NAMALWA (cell line): ENCODE measurements at regions not wholly inside any gene's neighbourhood (a gene's known extent, or its start where the extent isn't known, plus 50 kb on each side); places are given as distances from the start of the nearest gene placed in this dataset.

ENCODE experiments used
- DNase-seq: peaks from one replicate; pipeline ENCODE4 v3.0.0-alpha.2; 2015; ENCODE audit warnings: low spot score

DNA sequence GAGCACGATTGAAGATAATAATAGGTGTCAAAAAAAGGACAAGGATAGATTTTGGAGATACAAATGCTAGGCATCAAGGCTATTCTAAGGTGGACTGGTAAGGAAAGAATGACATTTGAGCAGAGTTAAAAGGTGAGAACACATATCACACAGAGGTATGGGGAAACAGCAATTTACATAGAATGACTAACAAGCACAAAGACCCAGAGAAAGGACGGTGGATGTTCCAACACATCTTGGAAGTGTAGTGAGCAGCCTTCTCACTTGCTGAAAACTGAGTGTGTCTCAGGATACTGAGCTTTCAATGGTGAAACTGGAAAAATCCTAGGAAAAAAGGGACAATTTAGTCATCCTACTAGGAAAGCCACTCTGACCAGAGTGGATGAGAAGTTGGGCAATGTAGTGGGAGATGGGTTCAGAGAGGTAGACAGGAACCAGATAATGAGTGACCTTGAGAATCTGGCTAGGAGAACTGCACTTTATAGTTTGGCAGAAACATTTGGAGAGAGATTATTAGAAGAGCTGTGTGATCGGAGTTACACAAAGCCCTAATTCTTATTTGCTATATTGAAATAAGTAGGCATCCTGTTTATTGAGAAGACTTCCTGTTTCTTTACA lies 706.0 kb downstream of the KCNA4 start:
- no peak for DNase-seq

- no peak for DNase-seq
Observed at GRCh38 chr11:29309992-29310391, 706.8 kb downstream of the KCNA4 start.

- no peak for DNase-seq
Observed at GRCh38 chr11:29306527-29306926, 710.3 kb downstream of the KCNA4 start.

GRCh38 chr11:29305456-29306232 lies 711.2 kb downstream of the KCNA4 start:
- DNase-seq: no peak

DNA sequence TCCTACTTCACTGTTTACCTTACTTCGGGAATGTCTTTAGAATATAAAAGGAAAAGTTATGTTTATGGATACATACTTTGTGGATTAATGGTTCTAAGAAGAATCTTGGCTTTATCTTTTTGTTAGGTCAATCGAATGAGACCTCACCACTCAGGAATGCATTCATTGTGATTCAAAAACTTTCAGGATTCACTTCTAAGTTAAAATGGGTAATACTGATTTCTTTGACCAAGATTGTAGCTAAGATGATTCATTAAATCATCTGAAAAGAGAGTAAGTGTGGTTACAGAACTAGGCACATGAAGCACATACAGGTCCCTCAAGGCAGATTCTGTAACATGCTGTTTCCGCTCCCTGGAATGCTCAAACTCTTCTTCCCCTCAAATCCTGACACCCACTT lies 716.4 kb downstream of the KCNA4 start:
- DNase-seq: no peak

DNA sequence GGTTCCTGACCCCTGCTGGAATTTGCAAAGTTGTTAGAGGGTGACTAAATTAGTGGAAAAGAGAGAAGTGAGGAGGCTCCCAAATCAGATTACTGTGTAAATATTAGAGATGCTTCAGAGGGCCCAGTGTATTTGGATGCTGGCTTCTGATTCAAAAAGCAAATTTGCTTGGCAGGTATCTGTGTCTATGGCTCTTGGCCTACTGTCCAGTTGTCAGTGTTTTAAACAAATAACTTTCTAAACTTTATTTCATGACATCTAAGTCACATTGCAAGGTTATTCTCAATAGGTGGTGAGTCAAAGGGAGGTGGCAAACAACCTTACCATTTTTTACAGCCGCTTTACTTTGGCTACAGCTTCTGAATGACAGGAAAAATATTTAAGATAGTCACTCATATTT lies 720.1 kb downstream of the KCNA4 start:
- no peak for DNase-seq

DNA sequence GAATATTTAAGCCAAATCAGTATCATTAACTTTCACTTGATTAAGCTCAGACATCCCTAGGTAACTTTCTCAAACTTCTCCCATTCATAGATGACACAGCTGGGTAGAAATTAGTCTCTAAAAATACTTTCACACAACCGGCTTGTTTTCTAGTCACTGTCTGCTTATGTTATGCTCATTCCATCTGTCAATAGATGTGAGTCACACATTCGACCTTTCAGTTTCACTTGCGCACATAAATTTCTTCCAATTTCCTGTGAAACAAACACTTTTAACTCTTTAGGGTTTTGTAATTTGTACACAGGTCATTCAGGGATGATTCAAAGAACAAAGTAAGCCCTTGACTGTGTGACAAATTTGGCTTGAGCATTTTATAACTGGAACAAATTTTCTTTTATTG lies 723.0 kb downstream of the KCNA4 start:
- DNase-seq: no peak

DNA sequence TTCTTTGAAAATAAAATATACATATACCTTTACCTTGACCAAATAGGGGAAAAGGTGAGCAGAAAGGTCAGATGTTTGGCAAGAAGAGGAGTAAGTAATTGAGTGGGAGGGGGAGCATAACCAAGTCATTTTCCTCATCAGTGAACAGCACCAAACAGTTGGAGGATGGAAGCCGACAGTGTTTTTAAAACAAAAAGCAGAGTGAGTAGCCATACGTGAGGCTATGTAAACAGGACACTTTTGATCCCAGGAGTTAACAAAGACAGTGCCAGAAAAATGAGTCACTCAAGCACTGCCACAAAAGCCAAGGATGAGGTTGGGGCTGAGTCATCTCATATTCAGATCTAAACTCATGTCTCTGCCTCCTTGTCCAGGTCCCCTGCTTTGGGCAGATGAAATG lies 734.7 kb downstream of the KCNA4 start:
- DNase-seq: no peak

- DNase-seq: no peak
Observed at GRCh38 chr11:29281271-29281777, 735.5 kb downstream of the KCNA4 start.

DNA sequence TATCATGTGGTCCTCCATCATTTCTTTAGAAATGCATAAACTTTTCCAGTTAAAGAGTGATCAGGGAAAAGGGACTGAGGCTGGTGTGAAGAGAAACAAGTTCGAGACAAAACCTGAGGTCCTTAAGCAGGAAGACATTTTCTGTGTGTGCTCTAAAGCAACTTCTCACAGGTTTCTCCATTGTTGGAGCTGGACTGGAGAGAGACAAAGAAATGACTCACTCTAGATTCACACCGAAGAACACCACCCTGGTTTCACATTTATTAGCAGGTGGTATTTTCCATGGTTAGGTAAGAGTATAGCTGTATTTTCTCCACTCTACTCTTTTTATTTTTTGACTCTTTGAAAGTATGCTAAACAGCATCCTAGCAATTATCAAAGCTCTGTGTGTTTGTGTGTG lies 736.4 kb downstream of the KCNA4 start:
- DNase-seq: no peak

DNA sequence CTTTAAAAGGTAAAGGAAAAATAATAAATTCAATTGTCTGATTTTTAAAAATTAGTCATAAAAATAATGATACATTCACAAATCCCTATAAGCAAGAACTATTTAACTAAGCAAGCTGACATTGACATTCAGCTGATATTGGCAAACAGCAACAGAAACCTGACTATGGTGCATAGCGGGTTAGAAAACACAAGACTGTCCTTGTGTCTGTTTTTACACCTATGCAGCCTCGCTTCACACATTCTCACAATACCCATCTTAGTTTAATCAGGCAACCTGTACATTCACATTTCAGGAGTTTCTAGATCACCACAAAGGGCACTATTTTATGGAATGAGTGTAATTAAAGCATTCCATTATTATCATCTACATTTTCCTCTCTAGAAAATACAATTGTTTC lies 737.1 kb downstream of the KCNA4 start:
- no peak for DNase-seq

GRCh38 chr11:29272019-29272654 lies 744.7 kb downstream of the KCNA4 start:
- no peak for DNase-seq

- no peak for DNase-seq
Observed at GRCh38 chr11:29271616-29272015, 745.2 kb downstream of the KCNA4 start.

DNA sequence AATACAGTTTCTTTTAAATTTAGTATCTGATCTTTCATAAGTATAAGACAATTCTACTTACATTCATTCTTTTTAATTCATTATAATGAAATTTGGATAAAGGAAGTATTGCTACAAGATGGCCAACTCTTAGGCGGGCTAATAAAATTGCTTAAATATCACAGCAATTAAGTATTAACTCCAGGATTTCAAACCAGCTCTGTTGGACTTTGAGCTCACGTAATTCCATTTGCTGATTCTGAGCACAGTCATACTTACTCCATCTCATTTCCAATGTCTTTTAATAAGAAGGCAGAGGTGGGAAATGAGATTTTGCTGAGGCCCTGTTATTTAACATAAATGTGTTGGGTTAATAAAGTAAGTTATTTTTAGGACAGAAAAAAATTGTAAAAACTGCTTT lies 748.1 kb downstream of the KCNA4 start:
- no peak for DNase-seq

GRCh38 chr11:29265792-29266191 lies 751.0 kb downstream of the KCNA4 start:
- no peak for DNase-seq

DNA sequence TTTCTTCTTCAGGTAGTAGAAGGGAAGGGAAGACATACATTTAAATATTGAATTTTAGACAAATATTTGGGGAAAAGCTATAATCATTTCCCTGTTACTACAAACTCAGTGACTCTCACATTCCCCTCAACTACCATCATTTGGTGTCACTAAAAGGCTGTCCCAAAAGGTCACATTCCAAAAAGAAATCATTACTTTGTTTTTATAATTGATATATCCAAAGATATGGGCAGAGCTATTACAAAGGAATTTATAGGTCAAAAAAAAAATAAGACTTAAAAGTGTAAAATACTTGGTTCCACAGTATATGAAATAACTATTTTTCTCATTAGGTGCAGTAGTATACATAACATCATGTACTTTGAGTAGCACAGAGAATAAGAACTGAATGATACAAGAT lies 751.4 kb downstream of the KCNA4 start:
- DNase-seq: no peak

- no peak for DNase-seq
Observed at GRCh38 chr11:29263971-29264682, 752.7 kb downstream of the KCNA4 start.

- no peak for DNase-seq
Observed at GRCh38 chr11:29261831-29262230, 755.0 kb downstream of the KCNA4 start.

DNA sequence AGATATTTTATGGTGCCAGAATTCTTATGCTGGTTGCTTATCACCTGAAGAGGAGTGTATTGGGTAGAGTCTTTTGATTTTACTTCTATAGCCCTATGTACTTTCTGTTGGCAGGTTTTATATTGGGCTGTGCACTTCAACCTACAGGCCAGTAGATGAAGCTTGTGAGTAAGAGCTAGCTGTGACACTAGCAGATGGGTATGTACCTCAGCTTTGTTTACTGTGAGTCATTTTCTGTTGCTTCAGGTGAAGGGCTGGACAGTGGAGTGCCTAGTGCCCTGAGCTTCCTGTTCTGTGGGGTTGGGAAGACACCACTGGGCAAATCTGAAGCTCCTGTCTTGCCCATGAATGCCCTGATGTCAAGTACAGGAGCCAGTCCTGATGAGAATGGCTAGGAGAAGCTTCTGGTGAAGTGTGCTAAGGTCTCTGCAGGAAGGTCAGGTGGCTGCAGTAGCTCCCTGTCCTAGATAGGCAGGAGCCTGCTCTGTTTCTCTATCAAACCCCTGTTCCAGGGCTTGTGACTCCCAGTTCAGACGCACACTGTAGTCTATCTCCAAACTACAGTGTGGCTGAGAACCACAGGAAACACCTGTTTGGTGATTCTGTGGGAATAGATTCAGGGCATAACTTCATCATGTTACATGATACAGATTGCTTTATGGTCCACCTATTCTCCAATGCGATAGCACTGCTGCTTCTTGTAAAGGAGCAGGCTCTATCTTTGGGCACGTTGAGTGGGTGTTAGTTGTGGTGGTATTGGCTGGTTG lies 755.7 kb downstream of the KCNA4 start:
- no peak for DNase-seq

- DNase-seq: no peak
Observed at GRCh38 chr11:29258411-29258810, 758.4 kb downstream of the KCNA4 start.

GRCh38 chr11:29256580-29256979 lies 760.2 kb downstream of the KCNA4 start:
- peak; percentile 3 for DNase-seq

DNA sequence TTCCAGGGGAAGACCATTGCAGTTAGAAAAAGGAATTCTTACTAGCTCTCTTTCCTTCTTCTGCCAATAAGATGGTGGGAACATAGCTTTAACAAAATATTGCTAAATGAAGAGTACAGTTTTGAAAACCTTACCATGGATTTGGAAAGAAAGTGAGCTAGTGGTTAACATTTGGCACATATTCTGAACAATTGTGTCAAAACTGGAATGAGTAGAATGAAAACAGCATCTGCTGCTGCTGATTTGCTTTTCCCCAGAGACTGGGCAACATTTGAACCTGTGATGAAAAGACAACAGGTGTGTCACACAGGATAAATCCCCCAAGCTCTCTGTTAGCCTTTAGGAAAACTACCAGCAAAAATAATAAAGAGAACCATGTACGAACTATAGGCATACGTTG lies 761.4 kb downstream of the KCNA4 start:
- DNase-seq: no peak
